HL-60/S4 (cell line): ENCODE measurements at regions not wholly inside any gene's neighbourhood (a gene's known extent, or its start where the extent isn't known, plus 50 kb on each side); places are given as distances from the start of the nearest gene placed in this dataset.

Source experiments
- in situ Hi-C: fragments of 300-500 bp; cut with MboI; formaldehyde crosslinking; loops from 2 replicates; pipeline ENCODE4 v1.14.3; 2022; ENCODE audit warnings: low sequenced_read_pairs

DNA sequence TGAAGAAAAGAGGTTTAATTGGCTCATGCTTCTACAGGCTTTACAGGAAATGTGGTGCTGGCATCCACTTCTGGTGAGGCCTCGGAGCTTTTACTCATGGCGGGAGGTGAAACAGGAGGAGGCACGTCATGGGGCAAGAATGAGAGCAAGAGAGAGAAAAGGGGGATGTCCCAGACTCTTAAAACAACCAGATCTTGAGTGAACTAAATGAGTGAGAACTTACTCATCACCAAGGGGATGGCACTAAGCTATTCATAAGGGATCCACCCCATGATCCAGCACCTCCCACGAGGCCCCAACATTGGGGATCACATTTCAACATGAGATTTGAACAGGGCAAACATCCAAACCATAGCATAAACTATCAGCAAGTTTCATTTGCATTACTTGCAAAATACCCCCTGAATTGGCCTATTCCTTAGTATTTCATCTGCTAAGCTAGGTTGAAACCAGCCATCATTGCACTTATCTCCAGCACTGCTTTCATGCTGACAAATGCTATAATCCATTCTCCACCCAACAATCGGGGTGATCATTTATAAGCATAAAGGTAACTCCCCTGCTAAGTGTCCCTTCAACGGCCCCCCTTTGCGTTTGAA is 179.0 kb downstream of the NOC3L start:
- in situ Hi-C loops = no loop called here

DNA sequence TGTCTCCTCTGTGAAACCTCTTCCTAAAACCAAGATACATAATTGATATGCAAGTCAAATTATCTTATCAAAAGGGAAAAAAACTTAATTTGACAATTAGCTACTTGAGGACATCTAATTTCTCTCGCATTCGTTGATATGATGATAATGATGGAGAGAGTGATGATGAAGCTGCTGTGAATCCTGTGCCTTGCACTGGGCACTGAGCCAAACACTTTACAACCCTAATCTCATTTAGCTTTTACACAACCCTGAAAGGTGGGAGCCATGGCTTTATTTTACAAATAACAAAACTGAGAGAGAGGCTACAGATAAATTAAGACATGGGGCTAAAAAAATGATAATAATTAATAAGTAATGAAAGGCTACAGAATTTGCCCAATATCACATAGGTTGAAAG is 176.0 kb downstream of the NOC3L start:
- in situ Hi-C loops = no loop called here

DNA sequence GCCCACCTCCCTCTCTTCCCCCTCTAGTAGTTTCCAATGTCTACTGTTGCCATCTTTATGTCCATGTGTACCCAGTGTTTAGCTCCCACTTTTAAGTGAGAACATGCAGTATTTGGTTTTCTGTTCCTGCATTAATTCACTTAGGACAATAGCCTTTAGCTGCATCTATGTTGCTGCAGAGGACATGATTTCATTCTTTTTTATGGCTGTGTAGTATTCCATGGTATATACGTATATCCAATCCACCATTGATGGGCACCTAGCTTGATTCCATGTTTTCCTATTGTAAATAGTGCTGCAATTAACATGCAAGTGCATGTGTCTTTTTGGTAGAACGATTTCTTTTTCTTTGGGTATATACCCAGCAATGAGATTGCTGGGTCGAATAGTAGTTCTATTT is 170.4 kb downstream of the NOC3L start:
- in situ Hi-C loops = no loop called here

DNA sequence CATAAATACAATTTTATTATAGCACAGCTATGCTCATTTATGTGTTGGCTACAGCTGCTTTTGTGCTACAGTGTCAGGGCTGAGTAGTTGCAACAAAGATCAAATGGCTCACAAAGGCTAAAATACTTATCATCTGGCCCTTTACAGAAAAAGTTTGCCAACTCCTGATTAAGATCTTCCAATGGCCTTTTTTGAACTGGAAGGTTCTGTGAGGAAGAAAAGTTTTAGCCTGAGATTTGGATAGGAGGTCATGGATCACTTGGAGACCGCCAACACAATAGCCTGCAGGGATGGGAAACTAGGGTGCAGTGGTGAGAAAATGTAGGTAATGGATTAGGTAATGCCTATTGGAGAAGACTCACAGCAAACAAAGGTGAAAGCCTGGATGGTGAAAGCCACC is 169.8 kb downstream of the NOC3L start:
- in situ Hi-C loops = no loop called here

DNA sequence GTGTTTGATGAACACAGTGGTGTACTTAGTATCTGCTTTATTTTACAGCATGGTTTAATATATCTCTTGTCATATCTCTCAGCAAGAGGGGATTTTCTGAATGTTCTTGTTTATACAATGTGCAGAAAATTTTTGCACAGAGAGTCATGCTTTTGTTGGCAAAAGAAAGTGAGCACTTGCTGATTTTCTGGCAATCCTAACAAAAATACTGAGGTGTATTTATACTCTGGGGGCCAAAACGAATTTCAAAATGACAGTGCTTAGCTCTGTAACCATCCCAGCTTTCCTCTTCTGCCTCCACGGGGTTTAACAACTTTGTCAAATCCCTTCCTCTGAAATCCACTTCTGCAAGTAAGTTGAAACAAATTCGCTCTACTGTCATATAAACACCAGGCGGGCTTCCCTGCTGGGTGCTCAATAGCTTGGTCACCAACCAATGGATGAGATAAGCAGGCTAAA is 169.2 kb downstream of the NOC3L start:
- in situ Hi-C loops = no loop called here

DNA sequence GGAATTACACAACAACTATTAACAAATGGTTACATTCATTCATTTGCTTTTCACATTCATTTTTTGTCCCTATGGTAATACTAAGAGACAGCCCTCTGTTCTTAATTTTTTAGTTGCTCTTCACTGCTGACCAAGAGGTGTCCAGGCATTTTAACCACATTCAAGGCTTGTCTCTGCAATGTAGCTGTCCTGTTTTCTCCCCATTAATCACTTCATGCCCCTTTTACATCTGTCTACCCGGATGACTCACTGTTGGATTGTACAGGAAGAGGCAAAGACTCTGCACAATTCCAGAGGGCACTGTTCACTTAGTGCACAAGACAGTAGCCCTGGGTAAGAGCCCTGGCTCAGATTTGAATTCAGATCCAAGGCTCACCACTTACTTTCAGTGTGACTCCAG is 168.5 kb downstream of the NOC3L start:
- in situ Hi-C loops = no loop called here

DNA sequence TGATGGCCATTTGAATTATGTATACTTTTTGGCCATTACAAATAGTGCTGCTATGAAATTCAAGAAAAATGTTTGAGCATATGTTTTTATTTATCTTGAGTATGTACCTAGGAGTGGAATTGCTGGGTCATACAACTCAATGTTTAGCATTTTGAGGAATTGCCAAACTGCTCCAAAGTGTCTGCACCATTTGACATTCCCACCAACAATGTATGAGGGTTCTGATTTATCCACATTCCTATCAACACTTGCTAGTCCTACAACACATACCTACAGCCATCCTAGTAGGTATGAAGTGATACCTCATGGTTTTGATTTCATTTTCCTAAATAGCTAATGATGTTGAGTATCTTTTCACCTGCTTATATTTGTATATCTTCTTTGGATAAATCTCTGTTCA is 165.5 kb downstream of the NOC3L start:
- in situ Hi-C loops = no loop called here

DNA sequence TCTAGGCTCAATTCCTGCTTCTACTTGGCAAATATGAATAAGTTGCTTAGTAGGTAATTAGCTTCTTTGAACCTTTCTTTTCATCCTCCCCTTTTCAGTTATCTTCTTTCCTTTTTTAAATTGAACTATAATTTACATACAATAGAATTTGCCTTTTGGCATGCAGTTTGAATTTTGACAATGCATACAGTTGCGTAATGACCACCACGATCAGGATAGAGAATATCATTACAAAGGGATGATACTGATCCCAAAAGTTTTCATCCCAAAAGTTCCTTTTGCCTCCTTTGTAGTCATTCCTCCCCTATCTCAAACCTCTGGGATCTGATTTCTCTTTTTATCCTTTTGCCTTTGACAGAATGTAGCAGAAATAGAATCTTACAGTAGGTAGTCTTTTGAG is 164.4 kb downstream of the NOC3L start:
- in situ Hi-C loops = no loop called here

DNA sequence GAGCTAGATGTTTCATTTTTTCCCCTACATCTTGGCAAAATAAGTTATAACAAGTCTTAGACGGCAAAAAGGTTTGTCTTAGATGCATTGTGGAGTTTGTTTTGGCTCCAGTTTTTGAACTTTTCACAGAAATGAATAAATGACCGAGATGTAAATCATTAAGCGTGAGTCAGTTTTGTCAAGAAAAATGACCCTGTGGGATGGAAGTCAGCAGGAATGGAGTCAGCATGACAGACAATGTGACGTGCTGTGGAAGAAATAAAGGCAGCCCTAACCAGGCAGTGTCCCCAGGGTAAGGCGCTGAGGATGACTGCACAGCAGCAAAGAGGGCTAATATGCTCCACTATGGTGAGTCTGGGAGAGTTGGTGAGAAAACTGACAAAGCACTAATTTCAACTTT is 163.2 kb downstream of the NOC3L start:
- in situ Hi-C loops = no loop called here

DNA sequence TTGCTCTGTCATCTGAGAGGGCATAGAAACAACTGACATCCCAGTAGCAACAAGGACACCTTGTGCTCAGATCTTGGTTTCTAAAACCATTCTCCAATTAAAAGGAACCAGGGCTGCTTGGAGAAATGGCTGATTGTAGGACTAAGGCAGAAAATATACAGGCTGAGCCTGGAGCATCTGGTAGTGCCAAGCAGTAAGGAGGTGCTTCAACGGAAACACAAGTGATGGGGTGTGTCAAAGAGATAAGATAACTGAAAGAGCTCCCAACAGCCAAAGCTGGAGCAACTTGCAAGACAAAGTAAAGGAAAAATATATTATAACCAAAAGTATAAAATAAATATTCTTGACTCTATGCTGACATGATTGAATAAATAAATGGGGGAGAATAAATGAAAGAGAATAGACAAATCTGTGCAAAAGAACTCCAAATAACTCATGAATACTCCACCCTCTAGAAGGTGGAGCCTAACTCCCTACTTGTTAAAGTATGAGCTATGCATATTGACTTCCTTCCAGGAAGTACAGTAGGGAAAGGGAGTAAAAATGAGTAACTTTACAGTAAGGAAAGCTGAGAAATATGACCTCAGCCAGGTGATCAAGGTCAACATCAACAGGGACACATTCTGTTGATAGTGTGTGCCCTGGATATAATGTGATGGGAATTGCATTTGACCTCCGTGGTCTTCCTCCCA is 162.4 kb downstream of the NOC3L start:
- in situ Hi-C loops = no loop called here

DNA sequence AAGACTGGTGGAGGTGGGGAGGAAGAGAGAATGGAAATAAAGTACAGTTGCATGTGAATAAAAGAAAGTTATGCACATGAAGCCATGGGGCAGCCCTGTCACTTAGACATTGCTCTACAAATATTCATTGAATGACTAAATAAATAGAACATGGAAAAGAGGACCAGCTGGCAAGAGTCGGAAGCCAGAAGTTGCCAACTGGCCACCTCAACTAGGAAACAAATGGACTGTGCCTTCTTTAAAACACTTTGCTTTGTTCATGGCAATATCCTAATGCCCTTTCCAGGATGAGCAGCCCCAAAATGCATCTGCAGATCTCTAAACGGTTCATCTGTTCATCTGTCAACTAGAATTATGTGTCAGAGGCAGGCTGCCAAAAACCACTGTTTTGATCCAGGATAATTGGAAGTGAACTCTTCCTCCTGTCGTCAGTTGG is 157.3 kb downstream of the NOC3L start:
- in situ Hi-C loops = no loop called here

DNA sequence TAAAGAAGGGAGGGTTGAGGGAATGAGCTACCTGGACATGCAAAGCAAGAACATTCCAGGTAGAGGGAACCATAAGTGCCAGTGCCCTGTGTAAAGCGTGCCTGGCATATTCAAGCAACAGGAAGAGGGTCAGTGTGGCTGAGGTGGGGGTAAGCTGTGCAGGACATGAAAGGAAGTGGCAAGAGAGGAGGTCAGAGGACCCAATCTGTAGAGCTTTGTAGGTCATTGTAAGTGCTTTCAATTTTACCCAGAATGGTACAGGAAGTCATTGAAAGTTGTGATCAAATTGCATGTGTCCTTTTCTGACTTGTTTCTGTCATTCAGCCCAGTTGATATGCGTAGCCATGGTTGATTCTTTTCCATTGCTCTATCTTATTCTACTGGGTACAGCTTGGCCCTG is 156.6 kb downstream of the NOC3L start:
- in situ Hi-C loops = no loop called here

DNA sequence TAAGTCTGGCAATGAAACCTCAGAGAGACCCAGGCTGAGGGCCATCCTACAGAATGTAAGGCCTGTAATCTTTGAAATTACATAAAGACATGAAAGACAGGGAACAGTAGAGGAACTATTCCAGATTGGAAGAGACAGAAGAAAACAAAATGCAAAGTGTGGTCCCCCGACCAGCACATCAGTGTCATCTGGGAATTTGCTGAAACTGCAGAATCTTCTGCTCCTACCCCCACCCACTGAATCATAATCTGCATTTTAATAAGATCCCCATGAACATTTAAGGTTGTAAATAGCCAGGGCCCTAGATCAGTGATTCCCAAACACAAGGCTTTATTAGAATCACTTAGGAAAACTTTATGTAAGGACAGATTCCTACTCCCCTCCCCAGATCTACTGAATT is 154.4 kb downstream of the NOC3L start:
- in situ Hi-C loops = no loop called here

DNA sequence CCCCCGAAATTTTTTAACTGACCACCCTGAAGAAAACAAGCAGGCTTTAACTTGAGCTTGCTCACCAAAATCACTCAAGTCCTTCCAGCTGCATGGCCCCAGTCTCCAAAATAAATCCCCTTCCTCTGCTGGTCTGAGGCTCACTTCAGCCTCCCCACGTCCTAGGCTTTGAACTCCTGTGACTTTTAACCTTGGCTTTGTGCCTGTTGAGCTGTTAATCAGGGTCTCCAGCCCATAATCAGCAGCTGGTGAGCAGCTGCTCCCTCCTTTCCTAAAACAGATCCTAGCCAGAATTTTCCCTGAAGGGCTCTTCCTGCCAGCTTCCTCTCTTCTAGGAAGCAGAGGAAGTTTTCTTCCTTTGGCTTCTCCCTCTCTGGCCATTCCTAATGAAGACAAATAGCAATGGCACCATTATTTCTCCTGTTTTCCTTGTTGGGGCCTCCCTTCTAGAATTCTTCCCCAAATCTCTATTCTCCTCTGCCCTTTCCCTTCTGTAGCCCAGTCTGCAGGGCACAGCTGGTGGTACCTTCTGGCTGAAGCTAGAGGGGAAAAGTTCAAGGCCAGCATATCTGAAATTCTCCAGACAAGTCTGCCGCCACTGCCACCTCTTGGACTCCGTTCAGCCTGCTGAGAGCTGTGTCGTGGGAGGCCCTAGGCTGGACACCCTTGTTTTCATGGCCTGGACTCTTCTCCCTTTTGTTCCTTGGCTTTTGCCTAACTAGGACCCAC is 152.1 kb downstream of the NOC3L start:
- in situ Hi-C loops = no loop called here

DNA sequence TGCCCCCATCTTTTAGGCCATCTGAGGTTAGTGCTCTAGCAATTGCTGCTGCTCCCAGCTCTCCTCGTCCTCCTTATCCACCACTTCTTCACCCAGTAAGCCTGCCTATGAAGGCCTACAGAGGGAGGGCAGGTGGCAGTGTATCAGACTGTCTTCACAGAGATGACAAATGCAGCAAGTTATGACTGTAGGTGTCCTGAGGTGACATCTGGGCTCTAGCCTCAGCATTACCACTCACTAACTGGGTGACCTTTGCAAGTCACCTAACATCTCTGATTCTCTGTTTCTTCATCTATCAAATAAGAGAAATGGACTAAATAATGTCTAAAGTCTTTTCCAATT is 151.6 kb downstream of the NOC3L start:
- in situ Hi-C loops = no loop called here

DNA sequence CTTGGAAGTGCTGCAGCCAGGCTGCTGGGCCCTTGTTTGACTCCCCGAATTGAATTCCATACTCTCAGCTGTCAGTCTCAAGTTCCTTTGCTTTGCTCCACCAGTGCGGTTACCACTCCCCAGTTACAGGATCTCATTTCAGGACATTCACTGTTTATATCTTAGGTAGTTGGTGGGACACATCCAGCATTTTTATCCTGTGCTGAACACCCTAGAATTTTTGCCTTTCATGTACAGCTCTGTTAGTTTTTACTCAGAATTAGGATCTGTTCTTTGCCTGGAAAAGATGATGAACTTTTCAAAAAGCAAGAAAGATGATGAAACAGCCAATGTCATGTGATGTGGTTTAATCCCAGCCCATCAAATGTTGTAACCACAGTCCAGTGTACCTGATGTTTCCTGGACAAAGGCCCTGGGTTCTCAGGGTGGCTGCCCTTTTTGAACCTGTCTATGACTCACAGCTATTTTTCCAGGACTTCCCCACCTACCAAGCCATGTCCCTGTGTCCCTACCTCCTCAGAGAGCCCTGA is 149.7 kb downstream of the NOC3L start:
- in situ Hi-C loops = no loop called here

DNA sequence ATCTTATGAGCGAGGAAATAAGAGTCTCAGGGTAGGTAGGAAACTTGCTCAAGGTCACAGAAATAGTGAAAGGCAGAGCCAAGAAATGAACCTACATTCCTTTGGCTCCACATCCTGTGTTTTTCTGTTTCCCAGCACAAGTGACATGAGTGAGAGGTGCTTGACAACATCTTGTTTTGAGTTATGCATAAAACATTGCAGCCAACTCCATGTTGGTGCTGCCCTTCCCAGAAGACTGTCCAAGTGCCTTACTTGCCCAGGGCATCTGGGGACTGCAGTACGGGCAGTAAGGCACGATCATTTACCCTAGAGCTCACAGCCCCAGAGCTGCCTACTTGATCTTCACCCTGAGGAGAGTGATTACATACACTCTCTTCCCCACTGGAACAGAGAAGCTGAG is 148.8 kb downstream of the NOC3L start:
- in situ Hi-C loops = no loop called here

DNA sequence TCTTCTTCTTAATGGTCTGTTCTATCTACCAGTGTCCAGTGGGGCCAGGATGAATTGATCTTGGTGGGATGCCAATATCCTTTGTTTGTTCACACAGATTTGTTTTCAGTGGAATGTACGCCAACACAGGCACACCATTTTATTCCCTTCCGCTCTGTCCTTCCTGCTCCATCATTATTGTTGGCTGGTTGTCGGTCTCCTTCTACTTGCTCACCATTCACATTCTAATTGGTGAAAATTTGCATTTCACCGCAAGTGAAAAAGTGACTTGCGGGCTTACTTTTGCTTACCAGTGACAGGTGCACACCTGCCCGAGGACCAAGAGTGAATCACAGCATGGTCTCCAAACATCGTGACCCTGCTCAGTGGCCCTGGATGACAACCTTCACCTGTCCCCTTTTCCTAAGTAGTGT is 148.3 kb downstream of the NOC3L start:
- in situ Hi-C loops = no loop called here

DNA sequence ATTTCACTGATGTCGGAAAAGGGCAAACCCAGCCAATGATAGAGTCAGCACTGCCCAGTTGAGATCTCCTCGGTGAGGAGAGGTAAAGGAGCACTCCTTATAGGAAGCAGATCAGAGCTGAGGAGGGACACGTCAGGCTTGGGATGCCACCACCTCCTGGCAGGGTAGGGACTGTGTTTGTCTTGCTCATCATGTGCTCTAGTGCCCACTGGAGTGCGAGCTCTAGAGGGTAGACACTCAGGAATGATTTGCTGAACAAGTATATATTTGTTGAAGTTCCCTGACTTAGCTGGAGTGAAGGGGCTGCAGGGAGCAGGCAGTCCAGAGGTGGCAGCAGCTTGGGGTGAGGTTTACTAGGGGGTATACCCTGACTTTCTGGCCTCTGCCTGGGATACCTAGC is 146.5 kb downstream of the NOC3L start:
- in situ Hi-C loops = no loop called here

DNA sequence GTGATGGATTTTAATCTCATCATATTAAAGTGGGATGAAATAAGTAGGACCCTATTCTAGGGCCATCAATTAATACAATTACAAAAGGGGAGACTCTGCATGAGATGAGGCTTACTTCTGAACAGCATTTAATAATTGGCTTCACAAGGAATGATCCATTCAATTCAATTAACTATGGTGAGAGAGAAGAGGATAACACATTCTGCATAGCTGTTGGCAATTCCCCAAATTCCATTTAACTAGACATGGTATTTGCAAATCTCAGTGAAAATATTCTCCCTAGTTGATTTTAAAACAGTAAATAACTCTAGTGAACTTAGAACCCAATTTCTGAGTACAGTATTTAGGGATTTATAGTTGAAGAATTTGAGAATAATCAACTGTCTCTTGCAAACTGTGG is 145.3 kb downstream of the NOC3L start:
- in situ Hi-C loops = no loop called here

DNA sequence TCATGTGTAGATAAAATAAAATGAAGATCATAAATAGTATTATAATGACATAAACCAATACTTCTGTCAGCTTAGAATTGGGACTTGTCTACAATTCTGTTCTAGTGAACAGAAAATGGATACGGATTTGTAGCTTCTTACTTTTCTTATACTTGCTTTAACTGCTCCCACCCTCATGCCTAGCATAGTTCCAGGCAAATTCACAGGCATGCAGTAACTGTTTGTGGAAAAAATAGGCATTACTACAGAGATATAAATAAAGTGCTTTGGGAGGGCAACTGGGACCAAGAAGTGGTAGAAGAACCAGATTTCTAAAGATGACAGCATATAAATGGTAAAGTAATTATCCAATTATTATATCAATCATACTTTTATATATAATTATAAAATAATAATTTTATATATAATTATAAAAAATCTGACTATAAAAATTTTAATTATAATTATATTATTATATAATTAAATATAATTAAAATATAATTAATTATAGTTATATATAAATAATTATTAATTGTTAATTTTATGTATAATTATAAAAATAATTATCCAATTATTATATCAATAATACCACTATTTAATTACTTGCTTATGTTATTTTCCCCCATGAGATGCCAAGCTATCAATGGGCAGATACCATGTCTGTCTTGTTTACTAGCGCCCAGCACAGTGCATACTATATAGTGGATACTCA is 144.1 kb downstream of the NOC3L start:
- in situ Hi-C loops = no loop called here

DNA sequence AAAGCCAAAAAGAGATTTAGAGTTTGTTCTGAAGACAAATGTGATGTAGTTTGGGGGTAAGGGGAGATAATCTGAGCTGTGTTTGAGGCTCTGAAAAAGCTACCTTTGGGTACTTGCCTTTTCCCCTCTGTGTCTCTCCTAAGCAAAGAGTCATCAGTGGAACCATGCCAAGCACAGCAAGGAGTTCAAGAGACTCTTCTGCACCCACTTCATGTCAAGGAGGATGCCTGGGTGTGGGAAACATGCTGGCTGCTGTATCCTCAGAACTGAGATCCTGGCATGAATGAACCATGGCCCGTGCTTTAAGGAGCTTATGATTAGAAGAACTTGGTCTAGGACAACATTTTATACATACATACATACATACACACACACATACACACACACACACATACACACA is 142.9 kb downstream of the NOC3L start:
- in situ Hi-C loops = no loop called here
